ENCODE measurements at regions not wholly inside any gene's neighbourhood (a gene's known extent, or its start where the extent isn't known, plus 50 kb on each side); places are given as distances from the start of the nearest gene placed in this dataset.

GRCh38 chr10:60679388-60679990, 98.8 kb upstream of the CDK1 start:
- TF ChIP-seq POLR2H (tag; IDR thresholded peaks at IDR 0.05; ENCODE audit: low read depth) (no peak), MEIS2 (IDR thresholded peaks at IDR 0.05; ENCODE audit: partially characterized antibody) (no peak), BRF1 (IDR thresholded peaks at IDR 0.05; ENCODE audit: borderline replicate concordance, extremely low read depth, insufficient read length) (no peak), PHTF2 (CRISPR knock-in tag; IDR thresholded peaks at IDR 0.05) (no peak)
